ENCODE measurements at regions not wholly inside any gene's neighbourhood (a gene's known extent, or its start where the extent isn't known, plus 50 kb on each side); places are given as distances from the start of the nearest gene placed in this dataset.
"Not testable (repeated sequence)": the region's sequence is repeated elsewhere in the genome, so short reads cannot be mapped to it uniquely, and the experiment has no call there.

GRCh38 chr16:34743115-34743514, 1283.7 kb downstream of the TP53TG3F start:
- H3K9me3 Mint-ChIP-seq = no peaks in the 10 kb centered on the region

DNA sequence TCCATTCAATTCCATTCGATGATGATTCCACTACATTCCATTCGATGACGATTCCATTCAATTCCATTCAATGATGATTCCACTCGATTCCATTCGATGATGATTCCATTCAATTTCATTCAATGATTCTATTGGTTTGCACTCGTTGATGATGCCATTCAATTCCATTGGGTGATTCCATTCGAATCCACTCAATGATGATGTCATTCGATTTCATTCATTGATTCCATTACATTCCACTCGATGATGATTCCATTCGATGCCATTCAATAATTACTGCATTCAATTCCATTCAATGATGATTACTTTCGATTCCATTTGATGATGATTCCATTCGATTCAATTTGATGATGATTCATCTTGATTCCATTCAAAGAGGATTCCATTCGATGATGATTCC, 1299.4 kb downstream of the TP53TG3F start:
- peaks cover 53% of the 10 kb centered on the region for H3K36me3 Mint-ChIP-seq (ENCODE audit: low read depth)
- H3K4me1 Mint-ChIP-seq = no peaks in the 10 kb centered on the region
- no peak overlapping the region for H3K4me3 Mint-ChIP-seq
- H3K27me3 Mint-ChIP-seq (ENCODE audit: low read depth, poor library complexity) = peaks cover 3% of the 10 kb centered on the region
- no peaks in the 10 kb centered on the region for H3K9me3 Mint-ChIP-seq
- no peak for TF ChIP-seq CTCF (IDR thresholded peaks at IDR 0.05)
- DNase-seq = no peak
- H3K27ac Mint-ChIP-seq = no peak overlapping the region

More at GRCh38 chr16:34743115-34743514, 1283.7 kb downstream of the TP53TG3F start:
- H3K36me3 Mint-ChIP-seq (ENCODE audit: low read depth) = peaks cover 13% of the 10 kb centered on the region
- H3K27me3 Mint-ChIP-seq (ENCODE audit: low read depth, poor library complexity) = no peaks in the 10 kb centered on the region
- no peak for TF ChIP-seq CTCF (IDR thresholded peaks at IDR 0.05)
- no peak for DNase-seq
- no peak overlapping the region for H3K27ac Mint-ChIP-seq
- no peak overlapping the region for H3K4me3 Mint-ChIP-seq
- no peaks in the 10 kb centered on the region for H3K4me1 Mint-ChIP-seq

GRCh38 chr16:34791835-34792234, 1332.4 kb downstream of the TP53TG3F start:
- not testable (repeated sequence) for DNase-seq; H3K36me3 Mint-ChIP-seq (ENCODE audit: low read depth); H3K27me3 Mint-ChIP-seq (ENCODE audit: low read depth, poor library complexity); H3K27ac Mint-ChIP-seq; H3K4me1 Mint-ChIP-seq; H3K4me3 Mint-ChIP-seq
- H3K9me3 Mint-ChIP-seq = peaks cover 74% of the 10 kb centered on the region

- Mint-ChIP-seq H3K4me1 (no peaks in the 10 kb centered on the region), H3K36me3 (ENCODE audit: low read depth) (no peaks in the 10 kb centered on the region), H3K9me3 (peaks cover 53% of the 10 kb centered on the region), H3K27ac (no peak overlapping the region), H3K4me3 (no peak overlapping the region), H3K27me3 (ENCODE audit: low read depth, poor library complexity) (no peaks in the 10 kb centered on the region)
- TF ChIP-seq CTCF (IDR thresholded peaks at IDR 0.05) = no peak
- no peak for DNase-seq
Measured at GRCh38 chr16:34801875-34802274, 1342.5 kb downstream of the TP53TG3F start.

- no peak overlapping the region for H3K27ac Mint-ChIP-seq
- no peaks in the 10 kb centered on the region for H3K4me1 Mint-ChIP-seq
- no peaks in the 10 kb centered on the region for H3K36me3 Mint-ChIP-seq (ENCODE audit: low read depth)
- no peak for TF ChIP-seq CTCF (IDR thresholded peaks at IDR 0.05)
- no peaks in the 10 kb centered on the region for H3K27me3 Mint-ChIP-seq (ENCODE audit: low read depth, poor library complexity)
- DNase-seq = no peak
- H3K4me3 Mint-ChIP-seq = no peak overlapping the region
- peaks cover 51% of the 10 kb centered on the region for H3K9me3 Mint-ChIP-seq
Measured at GRCh38 chr16:34802396-34802795, 1343.0 kb downstream of the TP53TG3F start.

- Mint-ChIP-seq H3K27ac (no peak overlapping the region), H3K27me3 (ENCODE audit: low read depth, poor library complexity) (no peaks in the 10 kb centered on the region), H3K4me3 (no peak overlapping the region), H3K36me3 (ENCODE audit: low read depth) (no peaks in the 10 kb centered on the region), H3K4me1 (no peaks in the 10 kb centered on the region), H3K9me3 (peaks cover 49% of the 10 kb centered on the region)
- no peak for TF ChIP-seq CTCF (IDR thresholded peaks at IDR 0.05)
- DNase-seq = no peak
Measured at GRCh38 chr16:34802848-34803599, 1343.6 kb downstream of the TP53TG3F start.

All from nephron progenitor cell (in vitro differentiated cells).